Hepatocyte (in vitro differentiated cells): ENCODE measurements at regions not wholly inside any gene's neighbourhood (a gene's known extent, or its start where the extent isn't known, plus 50 kb on each side); places are given as distances from the start of the nearest gene placed in this dataset.

Source experiments
- DNase-seq: peaks from one replicate; pipeline ENCODE4 v3.0.0-alpha.2; 2016; ENCODE audit warnings: low spot score
- H2AFZ ChIP-seq: fragments of 200-600 bp; sonication (generic); 2 replicates; pipeline ENCODE4 v1.6.0; 2016; ENCODE audit warnings: antibody characterized with exemption, mild to moderate bottlenecking
- H3K27ac ChIP-seq: fragments of 200-600 bp; sonication (generic); 2 replicates; pipeline ENCODE4 v1.5.1; 2016; ENCODE audit warnings: mild to moderate bottlenecking
- H3K27me3 ChIP-seq: fragments of 200-600 bp; sonication (generic); 2 replicates; pipeline ENCODE4 v1.6.1; 2016
- H3K36me3 ChIP-seq: fragments of 200-600 bp; sonication (generic); replicated peaks from 2 replicates; pipeline ENCODE4 v1.5.1; 2016; ENCODE audit warnings: low read depth; ENCODE audit not compliant: insufficient read depth
- H3K4me1 ChIP-seq: fragments of 200-600 bp; sonication (generic); 2 replicates; pipeline ENCODE4 v1.5.1; 2016; ENCODE audit warnings: mild to moderate bottlenecking, moderate library complexity; ENCODE audit not compliant: insufficient read depth
- H3K4me2 ChIP-seq: fragments of 200-600 bp; sonication (generic); 2 replicates; pipeline ENCODE4 v1.6.0; 2016
- H3K4me3 ChIP-seq: fragments of 200-600 bp; sonication (generic); 2 replicates; pipeline ENCODE4 v1.5.1; 2016; ENCODE audit warnings: mild to moderate bottlenecking
- H3K79me2 ChIP-seq: fragments of 200-600 bp; sonication (generic); 2 replicates; pipeline ENCODE4 v1.6.0; 2017; ENCODE audit warnings: mild to moderate bottlenecking
- H3K9me2 ChIP-seq: fragments of 200-600 bp; sonication (generic); replicated peaks from 2 replicates; pipeline ENCODE4 v1.6.0; 2017; ENCODE audit warnings: mild to moderate bottlenecking; ENCODE audit not compliant: insufficient read depth
- H3K9me3 ChIP-seq: fragments of 200-600 bp; sonication (generic); 2 replicates; pipeline ENCODE4 v1.5.1; 2016; ENCODE audit warnings: low read depth, mild to moderate bottlenecking
- H4K20me1 ChIP-seq: fragments of 200-600 bp; sonication (generic); 2 replicates; pipeline ENCODE4 v1.6.0; 2016; ENCODE audit warnings: mild to moderate bottlenecking; ENCODE audit not compliant: insufficient read depth, poor library complexity, severe bottlenecking
- EZH2 ChIP-seq: fragments of 200-600 bp; sonication (generic); IDR thresholded peaks from 2 replicates; pipeline ENCODE4 v1.6.1; 2016; ENCODE audit warnings: antibody characterized with exemption, mild to moderate bottlenecking, borderline replicate concordance
- EZH2phosphoT487 ChIP-seq: fragments of 200-600 bp; sonication (generic); IDR thresholded peaks from one replicate; pipeline ENCODE4 v1.6.1; 2018; ENCODE audit warnings: antibody characterized with exemption, mild to moderate bottlenecking, low read depth, moderate library complexity; ENCODE audit not compliant: unreplicated experiment, severe bottlenecking
- WGBS: methylation state at CpG from one replicate; pipeline ENCODE4 v1.1.6; 2016; ENCODE audit warnings: low lambda C conversion rate; ENCODE audit errors: missing lambda C conversion rate; 5-methylcytosine and 5-hydroxymethylcytosine counted together
- TF ChIP-seq, protein P1 (sequence below): fragments of 200-600 bp; sonication (generic); IDR thresholded peaks from 2 replicates; pipeline ENCODE4 v1.5.1; 2016; ENCODE audit warnings: antibody characterized with exemption, mild to moderate bottlenecking; ENCODE audit not compliant: poor library complexity

GRCh38 chr7:12939694-12940093 lies 252.3 kb downstream of the ARL4A start:
- Histone ChIP-seq H4K20me1 (no peaks in the 10 kb centered on the region), H3K36me3 (no peaks in the 10 kb centered on the region), H3K9me2 (no peaks in the 10 kb centered on the region), H3K27ac (no peak overlapping the region), H3K4me1 (peaks cover 11% of the 10 kb centered on the region), H3K4me3 (no peak overlapping the region), H3K79me2 (no peaks in the 10 kb centered on the region), H3K27me3 (no peaks in the 10 kb centered on the region), H3K9me3 (no peaks in the 10 kb centered on the region), H2AFZ (no peak overlapping the region), H3K4me2 (no peak overlapping the region)
- TF ChIP-seq EZH2: no peak
- no peak for DNase-seq
- 94% methylated on average over 11 of the region's 11 CpGs for WGBS

- TF ChIP-seq EZH2phosphoT487: no peak
- TF ChIP-seq, protein P1, sequence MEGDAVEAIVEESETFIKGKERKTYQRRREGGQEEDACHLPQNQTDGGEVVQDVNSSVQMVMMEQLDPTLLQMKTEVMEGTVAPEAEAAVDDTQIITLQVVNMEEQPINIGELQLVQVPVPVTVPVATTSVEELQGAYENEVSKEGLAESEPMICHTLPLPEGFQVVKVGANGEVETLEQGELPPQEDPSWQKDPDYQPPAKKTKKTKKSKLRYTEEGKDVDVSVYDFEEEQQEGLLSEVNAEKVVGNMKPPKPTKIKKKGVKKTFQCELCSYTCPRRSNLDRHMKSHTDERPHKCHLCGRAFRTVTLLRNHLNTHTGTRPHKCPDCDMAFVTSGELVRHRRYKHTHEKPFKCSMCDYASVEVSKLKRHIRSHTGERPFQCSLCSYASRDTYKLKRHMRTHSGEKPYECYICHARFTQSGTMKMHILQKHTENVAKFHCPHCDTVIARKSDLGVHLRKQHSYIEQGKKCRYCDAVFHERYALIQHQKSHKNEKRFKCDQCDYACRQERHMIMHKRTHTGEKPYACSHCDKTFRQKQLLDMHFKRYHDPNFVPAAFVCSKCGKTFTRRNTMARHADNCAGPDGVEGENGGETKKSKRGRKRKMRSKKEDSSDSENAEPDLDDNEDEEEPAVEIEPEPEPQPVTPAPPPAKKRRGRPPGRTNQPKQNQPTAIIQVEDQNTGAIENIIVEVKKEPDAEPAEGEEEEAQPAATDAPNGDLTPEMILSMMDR: no peak
- H2AFZ ChIP-seq: no peak overlapping the region
- H3K9me3 ChIP-seq: no peaks in the 10 kb centered on the region
- H3K36me3 ChIP-seq: no peaks in the 10 kb centered on the region
- no peaks in the 10 kb centered on the region for H3K79me2 ChIP-seq
- peaks cover 11% of the 10 kb centered on the region for H3K4me1 ChIP-seq
- H3K27me3 ChIP-seq: no peaks in the 10 kb centered on the region
- DNase-seq: peak; percentile 30
- no peaks in the 10 kb centered on the region for H3K9me2 ChIP-seq
- H4K20me1 ChIP-seq: no peaks in the 10 kb centered on the region
- H3K4me3 ChIP-seq: no peak overlapping the region
- H3K4me2 ChIP-seq: peak overlapping the region; percentile 46
- 55% methylated on average over 8 of the region's 8 CpGs for WGBS
- H3K27ac ChIP-seq: peak overlapping the region; percentile 47
These were observed 254.1 kb downstream of the ARL4A start for GRCh38 chr7:12941512-12941911.

GRCh38 chr7:12942609-12943008 lies 255.2 kb downstream of the ARL4A start:
- no peak overlapping the region for H2AFZ ChIP-seq
- peaks cover 11% of the 10 kb centered on the region for H3K4me1 ChIP-seq
- H3K9me2 ChIP-seq: no peaks in the 10 kb centered on the region
- peak overlapping the region; percentile 47 for H3K27ac ChIP-seq
- 24% methylated on average over 2 of the region's 2 CpGs for WGBS
- H4K20me1 ChIP-seq: no peaks in the 10 kb centered on the region
- DNase-seq: peak; percentile 49
- H3K79me2 ChIP-seq: no peaks in the 10 kb centered on the region
- peak overlapping the region; percentile 46 for H3K4me2 ChIP-seq
- no peak overlapping the region for H3K4me3 ChIP-seq
- TF ChIP-seq EZH2phosphoT487 (no peak), EZH2 (no peak)
- TF ChIP-seq, protein P1: no peak
- no peaks in the 10 kb centered on the region for H3K36me3 ChIP-seq
- H3K9me3 ChIP-seq: no peaks in the 10 kb centered on the region
- no peaks in the 10 kb centered on the region for H3K27me3 ChIP-seq

DNA sequence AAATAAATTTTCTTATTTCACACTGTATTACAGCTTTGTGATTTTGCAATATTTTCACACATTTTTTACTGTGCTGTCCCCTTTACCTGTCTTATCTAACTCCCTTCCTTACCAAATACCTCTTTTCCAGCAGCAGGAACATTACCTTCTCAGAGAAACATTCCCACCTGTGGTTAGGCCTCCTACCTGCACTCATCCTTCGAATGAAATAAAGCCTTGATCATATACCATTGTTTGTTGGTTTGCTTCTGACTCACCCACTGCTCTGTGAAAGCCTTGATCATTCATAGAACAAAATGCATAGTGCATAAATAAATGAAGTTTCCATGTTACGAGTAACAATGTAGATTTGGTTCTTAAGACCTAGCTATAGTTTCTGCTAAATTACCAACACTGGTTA lies 256.3 kb downstream of the ARL4A start:
- Histone ChIP-seq H3K27me3 (no peaks in the 10 kb centered on the region), H4K20me1 (no peaks in the 10 kb centered on the region), H3K27ac (no peak overlapping the region), H3K4me3 (no peak overlapping the region), H3K79me2 (no peaks in the 10 kb centered on the region), H3K4me2 (no peak overlapping the region), H3K9me3 (no peaks in the 10 kb centered on the region), H3K36me3 (no peaks in the 10 kb centered on the region), H2AFZ (no peak overlapping the region), H3K9me2 (no peaks in the 10 kb centered on the region), H3K4me1 (peaks cover 11% of the 10 kb centered on the region)
- TF ChIP-seq EZH2 (no peak), EZH2phosphoT487 (no peak)
- TF ChIP-seq, protein P1: no peak
- 68% methylated on average over 2 of the region's 2 CpGs for WGBS
- DNase-seq: no peak
